GM21723 (cell line): ENCODE measurements at regions not wholly inside any gene's neighbourhood (a gene's known extent, or its start where the extent isn't known, plus 50 kb on each side); places are given as distances from the start of the nearest gene placed in this dataset.

ENCODE experiments used
- ATAC-seq: cut with Tn5 transposase; IDR thresholded peaks from one replicate; pipeline ENCODE4 v1.9.1; 2021; ENCODE audit warnings: mild to moderate bottlenecking, moderate library complexity; ENCODE audit not compliant: unreplicated experiment

DNA sequence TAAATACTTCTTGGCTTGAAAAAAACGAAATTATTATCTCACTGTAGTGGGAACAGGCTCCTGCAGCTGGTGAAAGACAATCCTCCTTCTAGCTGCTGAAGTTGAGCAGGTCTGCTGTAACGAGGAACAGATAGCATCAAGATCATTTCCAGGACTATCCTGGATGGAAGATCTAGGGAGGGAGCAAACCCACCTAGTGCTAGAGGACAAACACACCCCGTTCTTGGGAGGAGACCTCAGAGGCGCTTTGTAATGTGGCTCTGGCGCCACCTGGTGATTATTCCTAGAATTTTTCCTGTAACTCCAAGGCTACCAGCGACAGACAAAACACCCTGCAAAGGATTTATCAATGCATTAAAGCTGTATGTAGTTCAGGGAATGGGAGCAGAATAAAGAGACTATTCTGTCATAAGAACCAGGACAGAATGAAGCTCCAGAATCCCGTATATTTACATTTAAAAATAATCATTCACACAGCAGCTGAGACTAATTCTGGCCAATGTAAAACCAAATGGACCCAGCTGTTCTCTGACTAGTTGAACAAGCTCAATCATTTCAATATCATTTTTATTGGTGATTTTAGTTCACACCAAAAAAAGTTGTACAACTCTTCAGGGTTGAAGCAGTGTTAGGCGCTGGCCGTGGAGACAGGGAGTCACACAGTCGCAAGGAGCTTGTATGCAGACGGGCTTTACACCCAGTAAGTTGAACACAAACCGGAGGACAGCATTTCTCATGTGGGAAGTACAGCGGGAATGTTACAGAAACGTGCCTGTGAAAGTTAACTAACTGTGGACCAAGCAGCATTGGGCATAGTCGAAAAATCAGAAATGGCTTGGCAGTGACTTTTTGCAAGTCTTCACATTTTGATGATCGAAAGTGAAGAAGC is 290.3 kb downstream of the TRIB2 start:
- peak; percentile 86 for ATAC-seq

DNA sequence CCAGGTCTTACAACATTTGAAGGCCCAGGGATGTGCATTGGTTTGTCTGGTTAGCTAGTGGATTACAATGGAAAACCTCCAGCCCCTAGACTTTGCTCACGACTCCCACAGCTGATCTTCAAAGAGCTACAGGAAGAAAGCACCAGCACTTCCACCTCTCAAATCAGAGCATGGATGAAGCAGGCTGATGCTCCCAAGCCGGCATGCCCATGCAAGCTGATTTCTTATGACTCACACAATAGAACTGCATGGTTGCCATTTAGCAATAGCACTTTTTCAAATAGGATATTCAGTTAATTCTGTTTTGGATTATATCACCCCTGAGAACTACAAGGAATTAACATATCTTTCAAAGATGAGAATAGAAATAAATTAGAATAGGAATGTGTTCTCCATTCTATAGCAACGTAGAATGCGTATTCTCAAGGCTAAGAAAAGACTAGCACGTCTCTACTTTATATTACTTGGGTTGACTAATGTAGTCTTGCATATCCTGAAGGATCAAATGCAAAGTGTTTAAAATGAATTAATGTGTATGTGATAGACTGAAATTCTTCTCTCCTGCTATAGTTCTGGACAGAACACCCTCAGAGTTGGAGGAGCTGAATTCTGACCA is 292.4 kb downstream of the TRIB2 start:
- no peak for ATAC-seq

DNA sequence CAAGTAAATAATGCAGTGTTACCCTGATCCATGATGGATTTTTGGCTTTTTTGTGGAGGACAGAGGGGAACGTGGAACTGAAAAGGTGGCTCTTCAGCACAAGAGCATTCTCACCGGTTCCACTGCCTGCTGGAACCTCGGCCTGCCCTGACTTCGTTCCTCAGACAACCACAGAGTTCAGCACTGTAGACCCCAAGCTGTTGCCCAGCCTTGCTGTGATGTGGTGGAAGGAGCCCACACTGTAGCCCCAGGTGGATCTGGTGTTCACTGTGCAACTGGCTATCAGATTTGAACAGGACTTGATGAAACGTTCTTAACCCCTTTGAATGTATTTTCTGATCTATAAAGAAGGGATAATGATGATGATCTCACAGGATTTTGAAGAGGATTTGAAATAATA is 293.5 kb downstream of the TRIB2 start:
- ATAC-seq = no peak

- ATAC-seq = no peak
Measured at GRCh38 chr2:13014783-13015182, 298.0 kb downstream of the TRIB2 start.

GRCh38 chr2:13015532-13016320 is 299.0 kb downstream of the TRIB2 start:
- ATAC-seq = no peak

GRCh38 chr2:13018490-13018889 is 301.8 kb downstream of the TRIB2 start:
- no peak for ATAC-seq

- no peak for ATAC-seq
Measured at GRCh38 chr2:13019781-13020180, 303.0 kb downstream of the TRIB2 start.

DNA sequence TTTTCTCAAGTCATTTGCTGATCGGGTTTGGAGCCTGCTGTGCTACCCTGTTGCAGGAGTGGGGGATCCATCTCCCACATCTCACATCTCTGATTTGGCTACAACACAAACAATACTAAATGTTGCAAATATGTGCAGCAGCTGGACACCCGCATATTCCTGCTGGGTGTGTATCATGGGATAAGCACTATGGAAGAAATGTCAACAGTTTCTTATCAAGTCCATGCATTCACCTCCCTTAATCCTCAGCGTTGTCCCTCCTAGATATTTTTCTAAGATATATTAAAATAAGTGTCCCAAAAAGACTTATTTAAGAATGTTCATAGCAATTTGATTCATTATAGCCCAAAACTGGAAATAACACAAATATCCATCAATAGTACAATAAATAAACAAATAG is 303.7 kb downstream of the TRIB2 start:
- no peak for ATAC-seq

DNA sequence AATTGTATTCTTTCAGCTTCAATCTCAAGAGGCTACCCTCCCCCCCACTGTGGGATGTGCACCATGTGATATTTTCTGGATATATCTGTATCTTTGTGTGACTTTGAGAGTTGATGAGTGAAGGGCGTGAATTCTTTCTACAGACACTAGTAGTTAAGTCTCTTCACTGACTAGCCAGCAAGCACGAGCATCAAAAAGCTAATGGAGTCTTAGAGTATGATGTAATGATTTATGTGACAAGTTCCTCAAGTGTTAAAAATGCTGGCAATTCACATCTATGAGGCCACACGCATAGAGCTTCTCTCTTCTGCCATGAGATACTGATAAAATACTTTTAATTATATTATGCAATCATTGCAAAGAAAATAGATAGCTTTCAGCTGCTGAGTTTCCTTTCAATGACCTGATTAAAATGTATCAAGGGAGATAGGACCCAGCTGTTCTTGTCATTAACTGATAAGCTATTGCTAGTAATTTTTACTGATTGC is 304.8 kb downstream of the TRIB2 start:
- ATAC-seq = no peak

DNA sequence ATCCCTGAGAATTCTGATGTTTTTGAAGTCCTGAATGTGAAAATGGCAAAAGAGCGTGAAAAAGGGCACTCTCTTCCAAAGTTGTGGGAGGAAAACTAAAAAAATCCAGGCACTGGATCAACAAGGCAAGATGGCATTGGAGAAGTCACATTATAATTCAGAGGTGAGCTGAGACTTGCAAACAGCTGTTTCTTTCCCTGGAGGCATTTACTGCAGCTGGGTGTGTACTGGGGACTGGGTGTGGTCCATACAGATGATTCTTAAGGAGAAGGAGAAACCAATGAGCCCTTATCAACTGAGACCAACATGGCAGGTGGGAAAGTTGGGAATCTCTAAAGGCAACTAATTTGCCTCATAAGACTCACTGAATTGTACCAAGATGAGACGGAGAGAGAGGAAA is 313.9 kb downstream of the TRIB2 start:
- no peak for ATAC-seq

GRCh38 chr2:13034861-13035260 is 318.1 kb downstream of the TRIB2 start:
- no peak for ATAC-seq

- no peak for ATAC-seq
Measured at GRCh38 chr2:13035866-13036265, 319.1 kb downstream of the TRIB2 start.

DNA sequence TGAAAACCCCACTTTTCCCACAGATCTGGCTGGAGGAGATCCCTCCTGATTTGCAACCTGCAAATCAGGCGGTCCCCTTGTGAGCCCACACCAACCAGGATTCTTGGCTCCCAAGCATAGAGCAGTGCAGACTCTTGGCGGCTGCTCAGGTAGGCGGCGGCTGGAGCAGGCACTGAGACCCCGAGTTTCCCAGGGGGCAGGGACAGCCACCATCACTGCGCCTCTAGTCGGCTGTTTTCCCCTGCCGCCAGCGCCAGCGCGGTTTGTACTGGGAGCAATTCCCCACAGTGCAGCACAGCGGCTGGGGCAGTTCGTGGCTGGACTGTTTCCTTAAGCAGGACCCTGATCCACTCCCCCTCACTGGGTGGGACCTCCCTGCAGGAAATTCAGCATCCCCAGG is 323.3 kb downstream of the TRIB2 start:
- no peak for ATAC-seq

GRCh38 chr2:13046557-13047165 is 329.9 kb downstream of the TRIB2 start:
- ATAC-seq = no peak

DNA sequence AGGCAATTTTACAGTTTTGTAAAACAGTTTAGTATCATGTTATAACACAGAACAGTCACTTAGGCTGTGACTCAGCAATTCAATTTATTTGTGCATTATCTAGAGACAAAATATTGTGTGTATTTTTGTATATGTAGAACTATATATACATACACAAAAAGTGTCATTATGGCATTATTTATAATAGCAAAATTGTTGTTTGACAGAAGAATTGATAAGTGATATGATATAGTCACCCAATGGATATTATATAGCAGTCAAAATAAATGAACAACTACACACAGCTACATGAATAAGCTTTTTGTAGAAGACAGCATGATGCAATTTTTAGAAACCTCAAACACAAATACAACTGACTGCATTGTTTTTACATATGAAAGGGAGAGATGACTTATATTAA is 334.0 kb downstream of the TRIB2 start:
- ATAC-seq = no peak

DNA sequence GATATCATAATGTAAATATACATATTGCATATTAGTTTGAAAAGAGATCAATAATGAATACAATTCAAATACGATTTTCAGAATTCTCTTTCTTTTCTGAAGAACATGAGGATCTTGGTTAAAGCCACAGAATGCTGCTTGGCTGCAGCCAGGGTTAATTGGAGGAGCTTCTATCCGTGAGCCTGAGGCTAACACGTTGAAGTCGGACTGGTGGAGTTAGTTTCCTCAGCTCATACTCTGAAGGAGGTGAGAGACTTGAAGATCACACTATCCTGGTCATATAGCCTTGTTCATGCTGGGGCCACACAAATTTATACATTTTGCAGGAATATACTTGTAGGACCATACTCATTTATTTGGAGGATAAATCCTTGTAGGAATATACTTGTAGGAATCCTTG is 335.8 kb downstream of the TRIB2 start:
- ATAC-seq = no peak

- ATAC-seq = no peak
Measured at GRCh38 chr2:13056259-13056843, 339.6 kb downstream of the TRIB2 start.

DNA sequence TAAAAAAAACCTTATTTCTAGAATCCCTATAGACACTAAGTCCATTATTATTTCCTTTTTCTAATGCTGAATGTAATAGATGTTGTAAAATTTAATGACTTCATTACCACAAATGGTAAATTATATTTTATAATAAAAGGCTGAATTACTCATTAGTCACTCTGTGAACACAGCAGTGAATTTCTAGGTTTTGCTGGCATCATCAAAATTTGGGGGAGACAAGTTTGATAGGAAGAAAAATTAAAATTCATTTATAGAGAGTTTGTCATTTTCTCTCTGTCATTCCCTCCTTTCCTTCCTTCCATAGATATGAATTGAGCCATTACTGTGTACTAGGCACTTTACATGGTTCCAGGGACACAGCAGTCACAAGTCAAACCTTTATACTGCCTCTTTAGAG is 340.9 kb downstream of the TRIB2 start:
- no peak for ATAC-seq

DNA sequence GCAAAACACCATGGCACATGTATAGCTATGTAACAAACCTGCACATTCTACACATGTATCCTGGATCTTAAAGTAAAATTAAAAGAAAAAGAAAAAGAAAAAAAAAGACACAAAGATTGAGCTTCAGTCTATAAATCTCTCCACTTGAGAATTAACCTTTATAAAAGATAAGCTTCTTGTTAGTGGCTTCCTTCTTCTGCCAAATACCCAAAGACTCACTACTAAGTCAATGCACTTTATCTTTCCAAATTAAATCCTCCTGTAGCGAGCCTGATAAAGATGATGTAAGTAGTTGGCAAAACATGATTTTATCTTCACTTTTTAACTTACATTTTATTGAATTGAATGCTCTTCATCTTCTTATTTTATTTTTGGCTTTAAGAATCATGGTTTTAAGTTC is 349.9 kb downstream of the TRIB2 start:
- no peak for ATAC-seq

DNA sequence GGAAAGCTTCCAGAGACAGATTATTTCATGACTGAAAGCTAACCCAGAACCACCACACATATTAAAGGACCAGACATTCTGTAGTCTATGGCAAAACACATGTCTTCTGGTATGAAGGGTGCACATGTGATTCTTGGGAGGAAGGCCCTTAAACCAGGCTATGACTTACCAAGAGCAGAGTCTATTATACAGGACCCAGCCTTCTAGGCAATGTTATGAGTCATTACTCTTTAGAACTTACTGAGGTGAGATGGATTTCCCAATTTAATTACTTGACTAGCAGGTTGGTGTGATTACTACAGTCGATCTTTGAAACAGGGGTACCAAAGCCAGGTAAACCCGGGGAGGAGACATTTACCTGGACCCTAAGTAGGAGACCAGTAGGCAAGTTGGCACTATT is 350.8 kb downstream of the TRIB2 start:
- ATAC-seq = no peak

DNA sequence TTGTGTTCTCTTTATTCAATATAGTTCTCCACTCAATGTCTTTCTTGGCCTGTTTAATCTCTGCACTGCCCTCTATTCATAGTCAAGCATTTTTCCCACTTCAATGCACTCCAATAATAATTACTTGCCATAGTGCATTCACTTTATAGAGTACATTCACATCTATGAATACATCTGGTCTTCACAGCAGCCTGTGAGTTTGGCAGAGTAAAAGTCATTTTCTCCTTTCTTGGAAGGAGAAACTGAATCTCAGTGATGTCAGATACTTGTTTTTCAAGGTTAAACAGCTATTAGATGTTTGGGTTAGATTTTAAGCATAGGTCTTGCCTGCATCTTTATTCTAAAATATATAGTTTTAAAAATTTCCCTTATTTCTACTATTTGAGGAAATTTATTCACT is 373.2 kb downstream of the TRIB2 start:
- ATAC-seq = no peak
